BE2C (cell line): ENCODE measurements at regions not wholly inside any gene's neighbourhood (a gene's known extent, or its start where the extent isn't known, plus 50 kb on each side); places are given as distances from the start of the nearest gene placed in this dataset.

Experiments
- DNase-seq: peaks from one replicate; pipeline ENCODE4 v3.0.0-alpha.2; 2020
- H3K27me3 ChIP-seq: fragments of 250-450 bp; sonication (Bioruptor Pico); 2 replicates; pipeline ENCODE4 v1.5.1; 2020; ENCODE audit warnings: mild to moderate bottlenecking
- H3K36me3 ChIP-seq: fragments of 250-450 bp; sonication (Bioruptor Pico); 2 replicates; pipeline ENCODE4 v1.5.1; 2020; ENCODE audit warnings: mild to moderate bottlenecking
- H3K4me1 ChIP-seq: fragments of 250-450 bp; sonication (Bioruptor Pico); 2 replicates; pipeline ENCODE4 v1.5.1; 2020
- H3K4me3 ChIP-seq: 2 replicates; pipeline ENCODE4 v1.5.1; 2011; ENCODE audit warnings: low read depth, low read length
- H3K9me3 ChIP-seq: fragments of 250-450 bp; sonication (Bioruptor Pico); 2 replicates; pipeline ENCODE4 v1.5.1; 2020
- CTCF ChIP-seq: IDR thresholded peaks from 2 replicates; pipeline ENCODE4 v1.5.1; 2012; ENCODE audit warnings: mild to moderate bottlenecking, low read depth, low read length

- Histone ChIP-seq H3K27me3 (no peaks in the 10 kb centered on the region), H3K4me3 (no peak overlapping the region), H3K36me3 (no peaks in the 10 kb centered on the region), H3K9me3 (no peaks in the 10 kb centered on the region), H3K4me1 (peaks cover 3% of the 10 kb centered on the region)
- TF ChIP-seq CTCF: no peak
- no peak for DNase-seq
Measured at GRCh38 chr13:70856025-70856424, 747.8 kb upstream of the KLHL1 start.

- Histone ChIP-seq H3K36me3 (no peaks in the 10 kb centered on the region), H3K27me3 (no peaks in the 10 kb centered on the region), H3K9me3 (no peaks in the 10 kb centered on the region), H3K4me3 (no peak overlapping the region), H3K4me1 (no peaks in the 10 kb centered on the region)
- no peak for TF ChIP-seq CTCF
- DNase-seq: no peak
Measured at GRCh38 chr13:70849222-70849621, 741.0 kb upstream of the KLHL1 start.

GRCh38 chr13:70844391-70845108, 736.3 kb upstream of the KLHL1 start:
- no peak for TF ChIP-seq CTCF
- Histone ChIP-seq H3K27me3 (no peaks in the 10 kb centered on the region), H3K36me3 (no peaks in the 10 kb centered on the region), H3K9me3 (no peaks in the 10 kb centered on the region), H3K4me3 (no peak overlapping the region), H3K4me1 (no peaks in the 10 kb centered on the region)
- no peak for DNase-seq

- DNase-seq: peak; percentile 15
- Histone ChIP-seq H3K4me1 (no peaks in the 10 kb centered on the region), H3K9me3 (no peaks in the 10 kb centered on the region), H3K4me3 (no peak overlapping the region), H3K36me3 (no peaks in the 10 kb centered on the region), H3K27me3 (no peaks in the 10 kb centered on the region)
- peak; percentile 34 for TF ChIP-seq CTCF
Measured at GRCh38 chr13:70842062-70842644, 733.9 kb upstream of the KLHL1 start.

- no peak for TF ChIP-seq CTCF
- DNase-seq: no peak
- Histone ChIP-seq H3K4me3 (no peak overlapping the region), H3K9me3 (no peaks in the 10 kb centered on the region), H3K4me1 (no peaks in the 10 kb centered on the region), H3K36me3 (no peaks in the 10 kb centered on the region), H3K27me3 (no peaks in the 10 kb centered on the region)
Measured at GRCh38 chr13:70841240-70842061, 733.2 kb upstream of the KLHL1 start.
